ENCODE measurements at regions not wholly inside any gene's neighbourhood (a gene's known extent, or its start where the extent isn't known, plus 50 kb on each side); places are given as distances from the start of the nearest gene placed in this dataset.
"Not testable (repeated sequence)": the region's sequence is repeated elsewhere in the genome, so short reads cannot be mapped to it uniquely, and the experiment has no call there.

GRCh38 chr3:145911016-145911415 lies 250.0 kb downstream of the PLOD2 start:
- Histone ChIP-seq H3K9me3 (no peaks in the 10 kb centered on the region), H3K4me1 (no peaks in the 10 kb centered on the region), H3K27ac (no peak overlapping the region), H3K36me3 (replicated peaks in 1 of 2; ENCODE audit: insufficient read depth in 1 of 2, low read depth in 2 of 2) (no peaks in the 10 kb centered on the region), H3K4me3 (no peak overlapping the region), H3K27me3 (no peaks in the 10 kb centered on the region)
- intact Hi-C loops (cut with DNase I): no loop called here
- WGBS, 2 donors: 44 to 72% methylated on average over 2 of the region's 2 CpGs
- DNase-seq: no peak
- no peak for TF ChIP-seq POLR2A (IDR thresholded peaks at IDR 0.05)
- TF ChIP-seq, protein P1, sequence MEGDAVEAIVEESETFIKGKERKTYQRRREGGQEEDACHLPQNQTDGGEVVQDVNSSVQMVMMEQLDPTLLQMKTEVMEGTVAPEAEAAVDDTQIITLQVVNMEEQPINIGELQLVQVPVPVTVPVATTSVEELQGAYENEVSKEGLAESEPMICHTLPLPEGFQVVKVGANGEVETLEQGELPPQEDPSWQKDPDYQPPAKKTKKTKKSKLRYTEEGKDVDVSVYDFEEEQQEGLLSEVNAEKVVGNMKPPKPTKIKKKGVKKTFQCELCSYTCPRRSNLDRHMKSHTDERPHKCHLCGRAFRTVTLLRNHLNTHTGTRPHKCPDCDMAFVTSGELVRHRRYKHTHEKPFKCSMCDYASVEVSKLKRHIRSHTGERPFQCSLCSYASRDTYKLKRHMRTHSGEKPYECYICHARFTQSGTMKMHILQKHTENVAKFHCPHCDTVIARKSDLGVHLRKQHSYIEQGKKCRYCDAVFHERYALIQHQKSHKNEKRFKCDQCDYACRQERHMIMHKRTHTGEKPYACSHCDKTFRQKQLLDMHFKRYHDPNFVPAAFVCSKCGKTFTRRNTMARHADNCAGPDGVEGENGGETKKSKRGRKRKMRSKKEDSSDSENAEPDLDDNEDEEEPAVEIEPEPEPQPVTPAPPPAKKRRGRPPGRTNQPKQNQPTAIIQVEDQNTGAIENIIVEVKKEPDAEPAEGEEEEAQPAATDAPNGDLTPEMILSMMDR (IDR thresholded peaks at IDR 0.05): no peak
- ATAC-seq: no peak

GRCh38 chr3:145915787-145916186 lies 245.2 kb downstream of the PLOD2 start:
- no peak for ATAC-seq
- no peaks in the 10 kb centered on the region for H3K27me3 ChIP-seq
- TF ChIP-seq, protein P1 (IDR thresholded peaks at IDR 0.05): no peak
- no peak for TF ChIP-seq POLR2A (IDR thresholded peaks at IDR 0.05)
- no peak overlapping the region for H3K27ac ChIP-seq
- no peaks in the 10 kb centered on the region for H3K36me3 ChIP-seq (replicated peaks in 1 of 2; ENCODE audit: insufficient read depth in 1 of 2, low read depth in 2 of 2)
- WGBS, 2 donors: 50 to 51% methylated on average over 3 of the region's 3 CpGs
- DNase-seq: no peak
- intact Hi-C loops (cut with DNase I): no loop called here
- no peaks in the 10 kb centered on the region for H3K4me1 ChIP-seq
- no peaks in the 10 kb centered on the region for H3K9me3 ChIP-seq
- no peak overlapping the region for H3K4me3 ChIP-seq

DNA sequence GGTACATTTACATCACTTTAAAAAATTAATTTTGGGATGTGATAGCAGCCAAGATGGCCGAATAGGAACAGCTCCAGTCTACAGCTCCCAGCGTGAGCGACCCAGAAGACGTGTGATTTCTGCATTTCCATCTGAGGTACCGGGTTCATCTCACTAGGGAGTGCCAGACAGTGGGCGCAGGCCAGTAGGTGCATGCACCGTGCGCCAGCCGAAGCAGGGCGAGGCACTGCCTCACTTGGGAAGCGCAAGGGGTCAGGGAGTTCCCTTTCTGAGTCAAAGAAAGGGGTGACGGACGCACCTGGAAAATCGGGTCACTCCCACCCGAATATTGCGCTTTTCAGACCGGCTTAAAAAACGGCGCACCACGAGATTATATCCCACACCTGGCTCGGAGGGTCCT lies 233.2 kb downstream of the PLOD2 start:
- intact Hi-C loops (cut with DNase I); DNase-seq; H3K4me1 ChIP-seq; ATAC-seq; H3K27me3 ChIP-seq; H3K36me3 ChIP-seq (replicated peaks in 1 of 2; ENCODE audit: insufficient read depth in 1 of 2, low read depth in 2 of 2); H3K4me3 ChIP-seq; H3K27ac ChIP-seq; H3K9me3 ChIP-seq: not testable (repeated sequence)
- WGBS, 2 donors: 97% methylated on average over 11 of the region's 21 CpGs; no CpG with 5 or more reads in 1 of the 2 donors

DNA sequence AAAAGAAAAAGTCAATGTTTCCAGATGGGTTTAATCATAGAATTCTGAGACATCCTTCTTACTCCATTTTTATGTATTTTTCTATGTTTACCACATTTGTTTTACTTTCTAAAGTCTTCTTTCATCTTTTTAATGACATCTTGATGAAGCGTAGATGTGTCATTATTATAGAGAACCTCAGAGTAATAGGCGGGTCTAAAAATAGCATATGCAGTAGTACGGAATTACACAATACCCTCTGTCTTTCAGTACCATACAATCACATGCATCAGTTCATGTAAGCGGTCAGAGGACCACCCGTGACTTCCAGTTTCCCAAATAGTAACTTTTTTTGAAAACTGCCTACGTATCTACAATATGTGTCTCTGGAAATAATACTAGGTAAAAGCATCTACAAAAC lies 224.0 kb downstream of the PLOD2 start:
- H3K36me3 ChIP-seq (replicated peaks in 1 of 2; ENCODE audit: insufficient read depth in 1 of 2, low read depth in 2 of 2): no peaks in the 10 kb centered on the region
- intact Hi-C loops (cut with DNase I): no loop called here
- H3K4me3 ChIP-seq: no peak overlapping the region
- TF ChIP-seq POLR2A (IDR thresholded peaks at IDR 0.05): no peak
- DNase-seq (no peak), ATAC-seq (no peak)
- 81 to 92% methylated on average over 6 of the region's 6 CpGs for WGBS, 2 donors
- no peak overlapping the region for H3K27ac ChIP-seq
- no peaks in the 10 kb centered on the region for H3K9me3 ChIP-seq
- no peaks in the 10 kb centered on the region for H3K27me3 ChIP-seq
- H3K4me1 ChIP-seq: peaks cover 5% of the 10 kb centered on the region

DNA sequence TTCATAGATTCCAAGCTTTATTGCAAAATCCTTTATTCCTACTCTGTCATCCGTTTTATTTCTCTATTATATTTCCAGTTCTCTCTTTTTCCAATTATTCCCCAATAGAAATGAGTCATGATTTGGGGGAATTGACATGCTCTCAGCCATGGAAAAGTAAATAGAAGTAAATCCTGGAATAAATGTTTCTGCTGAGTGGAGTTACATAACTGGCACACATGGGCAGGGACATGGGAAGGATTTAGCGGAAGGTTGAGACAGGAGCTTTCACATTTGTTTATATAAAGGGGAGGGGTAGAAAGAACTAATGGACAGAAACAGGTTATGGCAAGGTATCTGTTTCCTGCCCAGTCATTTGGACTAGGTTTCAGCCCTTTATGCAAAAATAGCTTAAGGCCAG lies 221.6 kb downstream of the PLOD2 start:
- no peak for TF ChIP-seq POLR2A (IDR thresholded peaks at IDR 0.05)
- TF ChIP-seq, protein P1 (IDR thresholded peaks at IDR 0.05): no peak
- DNase-seq (peak in 3 of 4 donors; percentile 11 to 25 (median 12)), ATAC-seq (peak; percentile 65)
- Histone ChIP-seq H3K27ac (no peak overlapping the region), H3K36me3 (replicated peaks in 1 of 2; ENCODE audit: insufficient read depth in 1 of 2, low read depth in 2 of 2) (no peaks in the 10 kb centered on the region), H3K9me3 (no peaks in the 10 kb centered on the region), H3K4me3 (no peak overlapping the region), H3K27me3 (no peaks in the 10 kb centered on the region), H3K4me1 (peaks cover 5% of the 10 kb centered on the region)
- intact Hi-C loops (cut with DNase I): no loop called here
- 30 to 34% methylated on average over 2 of the region's 2 CpGs for WGBS, 2 donors

DNA sequence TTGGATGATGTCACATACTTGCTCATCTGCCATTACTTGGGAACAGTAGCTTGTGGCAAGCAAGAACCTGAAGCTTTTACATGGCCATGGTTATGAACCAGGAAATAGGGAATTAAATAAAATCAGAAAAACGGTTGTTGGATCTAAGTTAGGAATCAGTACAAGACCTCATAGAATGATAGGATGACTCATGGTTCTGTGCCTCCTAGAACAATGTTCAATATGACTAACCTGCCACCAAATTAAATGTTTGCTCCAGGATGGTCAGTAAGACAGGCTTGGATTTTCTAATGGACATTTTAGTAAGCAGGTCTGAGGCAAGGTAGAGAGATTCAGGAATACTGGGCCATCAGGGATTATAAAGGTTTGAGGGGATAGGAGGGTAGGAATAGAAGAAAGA lies 218.9 kb downstream of the PLOD2 start:
- Histone ChIP-seq H3K27me3 (no peaks in the 10 kb centered on the region), H3K4me1 (peaks cover 5% of the 10 kb centered on the region), H3K27ac (no peak overlapping the region), H3K36me3 (replicated peaks in 1 of 2; ENCODE audit: insufficient read depth in 1 of 2, low read depth in 2 of 2) (no peaks in the 10 kb centered on the region), H3K9me3 (no peaks in the 10 kb centered on the region), H3K4me3 (no peak overlapping the region)
- no peak for ATAC-seq
- intact Hi-C loops (cut with DNase I): no loop called here
- DNase-seq: no peak
- 30 to 52% methylated on average over 1 of the region's 1 CpG for WGBS, 2 donors
- no peak for TF ChIP-seq POLR2A (IDR thresholded peaks at IDR 0.05)
- TF ChIP-seq, protein P1 (IDR thresholded peaks at IDR 0.05): no peak

All from body of pancreas (tissue), 4 donors.